IPS-20b (cell line): ENCODE measurements at regions not wholly inside any gene's neighbourhood (a gene's known extent, or its start where the extent isn't known, plus 50 kb on each side); places are given as distances from the start of the nearest gene placed in this dataset.

Experiments used
- H3K27ac ChIP-seq: one replicate; pipeline ENCODE4 v1.5.1; 2013; ENCODE audit warnings: low read length
- H3K27me3 ChIP-seq: 2 replicates; pipeline ENCODE4 v1.6.1; 2013; ENCODE audit warnings: mild to moderate bottlenecking, low read length, inconsistent platforms; ENCODE audit not compliant: insufficient read depth
- H3K36me3 ChIP-seq: 2 replicates; pipeline ENCODE4 v1.6.1; 2013; ENCODE audit warnings: low read depth, mild to moderate bottlenecking, inconsistent platforms, low read length, moderate library complexity; ENCODE audit not compliant: insufficient read depth
- H3K4me1 ChIP-seq: 2 replicates; pipeline ENCODE4 v1.6.1; 2013; ENCODE audit warnings: mild to moderate bottlenecking, control low read depth, inconsistent platforms, low read length, moderate library complexity; ENCODE audit not compliant: insufficient read depth
- H3K4me3 ChIP-seq: 2 replicates; pipeline ENCODE4 v1.5.1; 2013; ENCODE audit warnings: mild to moderate bottlenecking, low read length, inconsistent platforms
- H3K9ac ChIP-seq: 2 replicates; pipeline ENCODE4 v1.6.1; 2013; ENCODE audit warnings: low read depth, mild to moderate bottlenecking, inconsistent platforms, low read length, moderate library complexity
- H3K9me3 ChIP-seq: 2 replicates; pipeline ENCODE4 v1.6.1; 2013; ENCODE audit warnings: mild to moderate bottlenecking, low read depth, low read length, inconsistent platforms; ENCODE audit not compliant: insufficient read depth

DNA sequence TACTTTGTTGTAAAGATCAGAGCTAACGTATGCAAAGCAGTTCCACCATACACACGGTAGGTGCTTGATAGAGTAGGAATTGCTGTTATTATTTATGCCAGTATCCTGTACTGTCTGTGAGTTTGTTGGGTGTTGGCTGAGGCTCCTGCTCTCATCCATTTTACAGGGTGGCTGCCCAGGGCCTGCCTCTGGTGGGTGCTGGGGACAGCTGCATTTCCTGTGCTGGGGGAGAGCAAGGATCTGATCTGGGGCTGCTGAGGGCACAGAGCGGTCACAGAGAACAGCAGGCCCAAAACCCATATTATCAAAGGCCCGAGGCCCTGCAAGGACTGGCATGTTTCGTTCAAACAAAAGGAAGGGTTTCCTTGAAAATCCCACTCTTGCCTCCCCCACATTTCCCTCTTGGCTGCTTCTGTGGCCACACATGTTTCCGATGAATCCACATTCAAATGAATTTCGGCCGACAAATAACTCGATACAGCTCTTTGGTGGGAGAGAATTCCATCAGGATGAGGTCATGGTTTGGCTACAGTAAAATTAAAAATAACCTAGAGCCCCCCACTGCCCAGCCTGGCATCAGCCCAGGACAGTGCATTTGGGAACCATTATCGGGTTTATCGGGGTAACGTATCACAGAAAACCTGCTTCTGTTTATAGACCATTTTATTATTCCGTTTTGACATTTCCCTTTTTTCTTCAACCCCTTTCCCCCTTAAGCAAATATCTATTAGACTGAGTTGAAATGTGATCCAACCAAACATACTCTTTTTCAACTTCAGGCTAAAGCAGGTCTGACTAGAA, 143.4 kb downstream of the CYRIA start:
- H3K9ac ChIP-seq = no peak overlapping the region
- no peaks in the 10 kb centered on the region for H3K9me3 ChIP-seq
- H3K27ac ChIP-seq = no peak overlapping the region
- no peaks in the 10 kb centered on the region; the same call in 1 of the 2 replicates for H3K27me3 ChIP-seq
- no peaks in the 10 kb centered on the region for H3K36me3 ChIP-seq
- H3K4me1 ChIP-seq = peaks cover 3% of the 10 kb centered on the region; the same call in 1 of the 2 replicates
- no peak overlapping the region for H3K4me3 ChIP-seq

DNA sequence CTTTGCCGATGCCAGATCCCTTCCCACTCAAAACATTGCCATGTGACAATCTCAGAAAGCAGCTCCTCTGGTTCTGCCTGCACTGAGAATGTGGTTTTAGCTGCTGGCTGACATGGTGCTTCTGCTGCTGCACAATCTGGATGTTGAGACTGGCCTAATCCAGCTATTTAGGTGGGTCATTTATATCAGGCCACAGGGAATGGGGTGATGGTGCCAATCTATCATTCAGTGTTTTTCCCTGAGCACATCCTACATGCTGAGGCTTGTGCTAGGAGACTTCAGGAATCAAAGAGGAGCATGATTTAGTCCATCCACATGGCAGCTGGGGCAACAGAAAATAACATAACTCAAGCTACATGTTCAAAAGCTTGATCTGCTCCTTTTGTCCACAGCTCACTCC, 144.7 kb downstream of the CYRIA start:
- no peaks in the 10 kb centered on the region for H3K9me3 ChIP-seq
- no peak overlapping the region for H3K4me3 ChIP-seq
- no peak overlapping the region for H3K27ac ChIP-seq
- no peaks in the 10 kb centered on the region for H3K36me3 ChIP-seq
- no peaks in the 10 kb centered on the region for H3K27me3 ChIP-seq
- peaks cover 3% of the 10 kb centered on the region; the same call in 1 of the 2 replicates for H3K4me1 ChIP-seq
- H3K9ac ChIP-seq = no peak overlapping the region

DNA sequence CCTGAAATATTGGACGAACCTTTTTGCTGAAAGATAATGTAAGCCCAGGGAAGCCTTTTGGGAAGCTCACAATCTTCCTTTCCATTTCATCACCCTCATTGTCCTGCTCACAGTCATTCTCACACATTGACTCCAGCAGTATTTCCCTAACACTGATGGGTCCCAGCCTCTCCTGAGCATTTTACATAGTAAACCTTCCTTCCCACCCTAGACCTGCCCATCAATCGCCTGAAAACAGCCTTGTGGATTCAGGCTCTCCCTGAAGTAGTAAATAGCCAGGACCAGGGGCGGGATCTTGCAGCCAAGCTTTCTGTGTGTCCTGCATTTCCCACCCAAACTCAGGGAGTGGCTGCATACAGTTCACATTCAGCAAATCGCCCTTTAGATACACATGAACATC, 149.9 kb downstream of the CYRIA start:
- no peaks in the 10 kb centered on the region; the same call in 1 of the 2 replicates for H3K27me3 ChIP-seq
- H3K9ac ChIP-seq = no peak overlapping the region
- H3K27ac ChIP-seq = no peak overlapping the region
- H3K4me3 ChIP-seq = no peak overlapping the region
- H3K9me3 ChIP-seq = no peaks in the 10 kb centered on the region
- H3K4me1 ChIP-seq = no peaks in the 10 kb centered on the region
- no peaks in the 10 kb centered on the region for H3K36me3 ChIP-seq

DNA sequence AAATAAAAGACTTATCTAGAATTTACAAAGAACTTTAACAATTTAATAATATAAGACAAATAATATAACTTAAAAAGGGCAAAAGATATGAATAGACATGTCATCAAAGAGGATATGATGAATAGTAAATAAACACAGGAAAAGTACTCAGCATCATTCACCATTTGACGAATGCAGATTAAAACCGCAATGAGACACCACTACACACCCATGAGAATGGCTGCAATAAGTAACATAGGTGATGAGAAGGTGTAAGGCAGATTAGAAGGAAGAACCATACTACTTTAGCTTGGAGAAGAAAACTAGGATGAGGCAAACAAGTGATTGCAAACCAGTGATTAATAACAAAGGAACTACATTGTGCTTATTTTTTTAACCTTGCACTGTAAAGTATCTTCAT, 152.0 kb downstream of the CYRIA start:
- Histone ChIP-seq H3K36me3 (no peaks in the 10 kb centered on the region), H3K4me3 (no peak overlapping the region), H3K9ac (no peak overlapping the region), H3K4me1 (no peaks in the 10 kb centered on the region), H3K27ac (no peak overlapping the region), H3K9me3 (no peaks in the 10 kb centered on the region), H3K27me3 (peaks cover 15% of the 10 kb centered on the region)

DNA sequence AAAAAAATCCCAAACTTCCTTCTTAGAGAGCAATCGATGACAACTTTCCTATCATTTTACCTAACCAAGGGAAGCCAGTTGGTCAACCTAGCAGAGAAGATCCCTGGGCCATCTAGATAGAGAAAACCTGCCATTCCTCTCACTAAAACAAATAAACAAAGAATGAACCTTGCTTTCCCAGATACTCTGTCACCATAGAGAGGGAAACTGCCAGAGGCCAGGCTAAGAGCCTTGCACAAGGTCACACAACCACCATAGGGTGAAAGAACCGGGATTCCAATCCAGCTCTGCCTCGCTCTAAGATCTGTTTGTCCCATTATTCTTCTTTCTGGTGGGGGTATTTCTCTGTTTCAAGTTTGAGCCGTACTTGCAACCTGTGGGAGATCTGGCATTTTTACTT, 154.6 kb downstream of the CYRIA start:
- Histone ChIP-seq H3K27ac (no peak overlapping the region), H3K27me3 (peaks cover 31% of the 10 kb centered on the region), H3K4me1 (peaks cover 4% of the 10 kb centered on the region; the same call in 1 of the 2 replicates), H3K9me3 (no peaks in the 10 kb centered on the region), H3K36me3 (no peaks in the 10 kb centered on the region), H3K9ac (no peak overlapping the region), H3K4me3 (no peak overlapping the region)

DNA sequence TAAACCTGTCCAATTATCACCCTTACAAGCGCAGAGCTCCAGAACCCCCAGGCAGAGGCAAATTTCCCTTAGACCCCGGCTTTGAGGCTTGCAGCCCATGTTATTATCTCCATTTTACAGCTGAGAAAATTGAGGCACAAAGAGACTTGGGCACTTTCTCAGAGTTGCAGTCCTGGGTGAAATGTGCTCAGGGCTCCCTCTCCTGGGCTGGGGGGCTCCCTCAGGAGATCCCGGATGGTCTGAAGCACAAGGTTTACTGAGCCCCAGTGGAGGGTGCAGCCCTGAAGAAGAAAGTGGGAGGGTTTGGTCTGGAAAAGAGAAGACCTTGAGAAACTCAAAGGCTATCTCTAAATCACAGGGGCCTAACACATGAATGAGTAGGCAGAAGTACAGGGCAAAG, 156.6 kb downstream of the CYRIA start:
- H3K36me3 ChIP-seq = no peaks in the 10 kb centered on the region
- H3K4me3 ChIP-seq = no peak overlapping the region
- peaks cover 31% of the 10 kb centered on the region for H3K27me3 ChIP-seq
- H3K4me1 ChIP-seq = peaks cover 4% of the 10 kb centered on the region; the same call in 1 of the 2 replicates
- H3K9ac ChIP-seq = no peak overlapping the region
- H3K27ac ChIP-seq = no peak overlapping the region
- no peaks in the 10 kb centered on the region for H3K9me3 ChIP-seq

DNA sequence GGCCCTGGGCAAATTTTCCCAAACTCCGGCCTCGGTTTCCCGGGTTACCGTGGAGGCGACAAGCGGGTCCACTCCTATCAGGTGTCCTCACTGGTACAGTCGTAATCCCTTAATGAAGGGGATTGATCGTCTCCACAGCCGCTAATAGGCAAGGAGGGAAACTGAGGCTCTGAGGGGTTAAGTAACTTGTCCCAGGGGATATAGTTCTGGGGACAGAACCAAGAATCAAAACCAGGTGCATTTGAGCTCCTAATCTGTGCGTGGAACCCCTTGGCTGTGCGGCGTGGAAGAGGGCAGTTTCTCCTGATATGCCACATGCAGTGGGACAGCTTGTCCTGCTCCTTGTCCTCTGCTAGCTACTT, 157.2 kb downstream of the CYRIA start:
- Histone ChIP-seq H3K9ac (no peak overlapping the region), H3K36me3 (no peaks in the 10 kb centered on the region), H3K9me3 (no peaks in the 10 kb centered on the region), H3K27ac (no peak overlapping the region), H3K27me3 (peaks cover 31% of the 10 kb centered on the region), H3K4me1 (peaks cover 4% of the 10 kb centered on the region; the same call in 1 of the 2 replicates), H3K4me3 (peak overlapping the region; percentile 61; the same call in 1 of the 2 replicates)

DNA sequence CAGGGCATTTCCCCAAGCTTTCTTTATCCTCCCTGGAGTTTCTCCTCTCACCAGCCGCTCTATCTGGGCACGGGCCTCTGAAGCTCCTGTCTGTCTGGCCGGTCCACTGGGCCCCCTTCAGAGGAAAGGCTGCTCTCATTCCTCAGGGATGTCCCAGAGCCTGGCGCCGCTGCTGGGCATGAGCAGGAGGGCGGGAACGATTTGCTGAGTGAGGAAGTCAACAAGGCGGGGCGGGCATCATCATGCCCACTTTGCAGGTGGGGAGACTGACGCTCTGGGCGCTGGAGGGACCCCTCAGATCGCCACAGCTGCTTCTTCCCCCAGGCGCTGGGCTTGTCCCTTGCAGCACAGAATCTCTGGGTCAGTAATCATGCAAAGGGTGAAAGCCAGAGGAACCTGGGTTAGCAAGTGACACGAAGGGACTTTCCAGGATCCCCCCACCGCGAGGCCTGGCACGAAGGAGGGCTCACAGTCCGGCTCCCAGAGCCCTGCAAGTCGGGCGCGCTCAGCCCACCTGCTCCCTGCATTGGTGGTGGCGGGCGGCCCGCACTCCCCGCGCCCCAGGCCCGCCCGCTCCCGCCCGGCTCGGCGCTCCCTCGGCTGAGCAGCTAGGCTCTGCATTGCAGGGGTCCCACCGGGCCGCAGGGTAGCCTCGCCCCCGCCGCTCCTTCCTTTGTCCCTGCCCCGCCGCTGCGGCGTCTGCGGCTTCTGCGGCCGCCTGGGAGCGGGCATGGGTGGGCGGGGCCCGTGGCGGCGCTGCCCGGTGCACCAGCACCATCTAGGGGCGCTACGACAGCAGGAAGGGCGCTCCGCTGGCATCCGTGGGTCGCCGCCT, 157.8 kb downstream of the CYRIA start:
- Histone ChIP-seq H3K9me3 (no peaks in the 10 kb centered on the region), H3K4me3 (peak overlapping the region; percentile 61; the same call in 1 of the 2 replicates), H3K9ac (peak overlapping the region; percentile 44; the same call in 1 of the 2 replicates), H3K4me1 (peaks cover 4% of the 10 kb centered on the region; the same call in 1 of the 2 replicates), H3K27ac (no peak overlapping the region), H3K27me3 (peaks cover 31% of the 10 kb centered on the region), H3K36me3 (no peaks in the 10 kb centered on the region)

DNA sequence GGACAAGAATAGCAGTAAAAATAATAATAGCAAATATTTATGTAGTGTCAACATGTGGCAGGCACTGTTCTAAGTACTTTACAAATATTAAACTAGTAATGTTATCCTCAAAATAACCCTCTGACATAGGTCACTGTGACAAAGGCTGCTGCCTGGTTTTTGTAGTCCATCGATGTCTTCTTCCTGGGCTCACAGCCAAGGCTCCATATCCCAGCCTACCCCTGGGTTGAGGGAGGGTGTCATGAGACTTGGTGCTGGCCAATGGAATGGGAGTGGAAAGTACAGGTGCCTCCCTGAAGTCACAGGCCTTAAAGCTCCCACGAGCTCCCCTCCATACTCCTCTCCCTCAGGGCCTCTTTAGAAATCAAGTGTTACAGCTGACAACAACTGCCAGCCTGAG, 159.3 kb downstream of the CYRIA start:
- Histone ChIP-seq H3K9ac (no peak overlapping the region), H3K27ac (no peak overlapping the region), H3K9me3 (no peaks in the 10 kb centered on the region), H3K4me1 (peaks cover 4% of the 10 kb centered on the region; the same call in 1 of the 2 replicates), H3K4me3 (no peak overlapping the region), H3K27me3 (peaks cover 31% of the 10 kb centered on the region), H3K36me3 (no peaks in the 10 kb centered on the region)

DNA sequence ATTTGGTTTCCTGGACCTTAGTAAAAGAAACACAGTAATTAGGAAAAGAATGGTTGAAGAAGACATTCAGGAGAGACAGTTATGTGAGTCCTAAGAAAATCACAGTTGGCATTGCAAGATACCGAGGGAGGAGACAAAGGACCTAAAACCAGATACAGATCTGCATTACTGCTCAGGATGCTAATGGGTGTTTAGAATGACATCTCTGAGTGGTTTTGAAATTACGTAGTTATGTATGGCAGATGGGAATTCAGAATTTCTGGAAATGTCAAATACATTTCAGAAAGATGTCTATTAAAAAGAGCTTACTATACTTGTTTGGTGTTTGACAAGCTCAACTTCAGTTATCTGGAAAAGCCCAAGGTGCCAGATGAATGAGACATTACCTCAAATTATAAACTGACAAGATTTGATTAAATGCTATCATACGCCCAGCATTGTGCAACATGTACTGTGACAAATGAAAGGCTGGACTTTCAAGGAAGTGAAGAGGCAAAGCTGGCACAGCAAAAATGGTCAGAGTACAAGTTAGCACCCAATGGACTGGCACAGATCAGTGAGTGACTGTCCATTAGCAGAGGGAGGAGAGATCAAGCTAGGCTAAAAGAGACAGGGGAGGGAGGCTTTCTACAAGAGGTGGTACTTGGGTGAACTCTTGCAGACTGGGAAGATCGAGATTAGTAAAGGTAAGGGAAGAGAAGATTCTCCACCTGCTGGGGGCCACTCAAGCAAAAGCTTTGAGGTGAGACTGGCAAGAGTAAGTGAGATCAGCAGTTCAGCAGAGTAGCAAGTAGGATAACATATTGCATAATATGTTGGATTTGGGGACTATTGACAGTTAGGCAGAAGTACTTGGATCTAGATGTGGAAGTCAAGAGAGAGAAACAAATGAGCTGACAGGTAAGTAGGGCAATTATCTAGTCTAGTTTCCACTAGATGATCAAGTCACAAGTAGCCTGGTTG, 168.9 kb downstream of the CYRIA start:
- no peaks in the 10 kb centered on the region for H3K4me1 ChIP-seq
- no peak overlapping the region for H3K27ac ChIP-seq
- no peaks in the 10 kb centered on the region for H3K36me3 ChIP-seq
- H3K27me3 ChIP-seq = no peaks in the 10 kb centered on the region
- H3K9me3 ChIP-seq = no peaks in the 10 kb centered on the region
- no peak overlapping the region for H3K9ac ChIP-seq
- H3K4me3 ChIP-seq = no peak overlapping the region
